BLaER1 (cell line): ENCODE measurements at regions not wholly inside any gene's neighbourhood (a gene's known extent, or its start where the extent isn't known, plus 50 kb on each side); places are given as distances from the start of the nearest gene placed in this dataset.

Source experiments
- H3K27ac ChIP-seq: shearing (Covaris generic); formaldehyde crosslinking; 2 replicates; pipeline ENCODE4 v1.8.1; 2022
- H3K27me3 ChIP-seq: shearing (Covaris generic); formaldehyde crosslinking; 2 replicates; pipeline ENCODE4 v1.8.1; 2022
- H3K36me3 ChIP-seq: shearing (Covaris generic); formaldehyde crosslinking; 2 replicates; pipeline ENCODE4 v1.8.1; 2022
- H3K4me1 ChIP-seq: shearing (Covaris generic); formaldehyde crosslinking; 2 replicates; pipeline ENCODE4 v1.8.1; 2022
- H3K4me2 ChIP-seq: shearing (Covaris generic); formaldehyde crosslinking; 2 replicates; pipeline ENCODE4 v1.8.1; 2022
- H3K4me3 ChIP-seq: shearing (Covaris generic); formaldehyde crosslinking; 2 replicates; pipeline ENCODE4 v1.8.1; 2022
- H3K9ac ChIP-seq: shearing (Covaris generic); formaldehyde crosslinking; 2 replicates; pipeline ENCODE4 v1.8.1; 2022
- H3K9me3 ChIP-seq: shearing (Covaris generic); formaldehyde crosslinking; 2 replicates; pipeline ENCODE4 v1.8.1; 2022
- H4K20me1 ChIP-seq: shearing (Covaris generic); formaldehyde crosslinking; 2 replicates; pipeline ENCODE4 v1.8.1; 2022
- Cebpa-rat ChIP-seq: shearing (Covaris generic); IDR thresholded peaks from 2 replicates; pipeline ENCODE4 v1.8.1; 2022

DNA sequence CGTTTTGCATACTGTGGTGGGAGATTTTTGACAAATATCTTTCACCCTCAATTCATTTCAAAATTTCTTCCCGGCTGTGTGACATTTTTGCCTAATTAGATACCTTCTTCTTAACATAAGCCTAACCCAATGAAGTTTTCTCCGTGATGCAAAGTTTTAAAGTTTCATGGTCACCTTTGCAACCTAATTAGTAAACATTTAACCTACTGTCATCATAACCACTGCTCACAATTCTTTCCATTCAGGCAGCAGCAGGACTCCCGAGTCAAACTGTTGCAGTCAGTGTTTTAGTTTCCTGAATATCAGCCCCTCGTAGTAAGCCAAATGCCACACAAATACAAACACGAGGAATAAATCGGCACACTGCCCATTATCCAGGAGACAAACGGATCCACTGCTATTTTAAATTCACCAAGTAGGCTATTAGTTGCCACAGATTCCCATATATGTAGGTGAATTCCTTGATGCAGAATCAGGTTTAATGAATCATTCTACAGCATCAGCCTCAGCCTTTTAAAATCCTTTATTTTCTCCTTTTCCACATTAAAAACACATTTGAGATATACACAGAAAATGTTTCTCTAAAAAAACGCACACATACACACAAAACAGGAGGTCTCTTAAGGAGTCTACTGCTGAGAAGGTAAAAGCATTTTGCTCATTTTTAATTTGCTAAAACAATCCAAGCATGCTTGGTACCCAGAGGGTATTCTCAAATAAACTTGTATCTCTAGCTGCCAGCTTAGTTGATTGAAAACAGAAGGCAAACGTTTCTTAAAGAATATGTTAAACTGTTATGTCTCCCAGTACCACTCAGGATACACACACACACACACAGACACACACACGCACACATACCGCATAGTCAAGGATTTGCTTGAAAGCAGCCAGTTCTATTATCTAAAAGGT, 106.5 kb upstream of the KCTD1 start:
- Histone ChIP-seq H3K27ac (no peak overlapping the region), H3K27me3 (peaks cover 75% of the 10 kb centered on the region), H4K20me1 (peaks cover 42% of the 10 kb centered on the region), H3K4me3 (no peak overlapping the region), H3K4me2 (no peak overlapping the region), H3K9me3 (no peaks in the 10 kb centered on the region), H3K9ac (no peak overlapping the region), H3K36me3 (no peaks in the 10 kb centered on the region), H3K4me1 (peaks cover 9% of the 10 kb centered on the region)
- no peak for TF ChIP-seq Cebpa-rat

DNA sequence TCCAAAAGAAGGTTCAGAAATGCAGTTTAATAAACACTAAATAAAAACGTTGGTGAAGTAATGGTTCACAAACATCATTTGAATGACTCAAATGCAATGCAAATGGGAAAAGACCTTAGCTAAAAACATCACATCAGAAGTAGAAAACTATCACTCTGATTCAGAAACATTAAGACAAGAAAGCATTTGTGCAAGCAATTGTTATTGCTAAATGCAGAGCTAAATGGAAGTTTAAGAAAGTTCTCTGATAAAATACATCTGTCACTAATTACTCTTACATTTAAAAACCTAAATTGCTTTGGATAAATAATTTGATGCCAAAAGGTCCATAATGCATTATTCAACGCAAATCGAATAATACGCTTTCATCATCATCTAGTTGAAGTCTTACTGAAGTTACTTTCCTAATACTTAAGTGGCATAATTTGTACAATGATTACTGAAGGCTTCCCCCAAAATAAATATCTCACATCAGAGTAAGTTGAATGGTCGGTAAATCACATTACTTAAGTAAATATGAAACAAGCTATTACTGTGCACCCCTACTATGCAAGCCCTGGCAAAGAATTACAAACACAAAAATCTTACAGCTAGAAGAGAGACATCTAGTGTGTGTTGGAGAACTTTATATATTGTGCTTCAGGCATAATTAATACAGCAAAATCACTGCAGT, 105.7 kb upstream of the KCTD1 start:
- Histone ChIP-seq H3K36me3 (no peaks in the 10 kb centered on the region), H3K9me3 (no peaks in the 10 kb centered on the region), H3K27ac (no peak overlapping the region), H4K20me1 (peaks cover 42% of the 10 kb centered on the region), H3K4me2 (no peak overlapping the region), H3K27me3 (peaks cover 67% of the 10 kb centered on the region), H3K4me3 (no peak overlapping the region), H3K4me1 (peaks cover 9% of the 10 kb centered on the region), H3K9ac (no peak overlapping the region)
- no peak for TF ChIP-seq Cebpa-rat

DNA sequence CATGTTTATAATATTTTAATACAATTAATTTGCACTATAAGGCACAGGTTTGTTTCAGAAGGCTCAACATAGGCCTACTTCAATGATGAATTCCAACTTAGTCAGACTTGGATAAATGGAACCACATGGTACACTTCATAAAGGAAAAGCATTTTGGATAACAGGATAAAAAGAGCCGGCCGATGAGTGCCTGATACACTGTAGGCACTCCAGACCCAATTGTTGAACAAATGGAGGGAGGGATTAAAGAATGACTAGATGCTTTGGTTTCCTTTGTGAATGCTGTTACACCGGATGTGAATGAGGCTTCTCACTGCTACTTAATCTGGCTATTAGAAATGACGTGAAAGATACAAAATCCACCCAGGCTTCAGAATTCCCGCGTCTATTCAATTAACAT, 104.1 kb upstream of the KCTD1 start:
- peaks cover 51% of the 10 kb centered on the region for H3K27me3 ChIP-seq
- no peak overlapping the region for H3K4me2 ChIP-seq
- H4K20me1 ChIP-seq, result peaks cover 31% of the 10 kb centered on the region
- no peak overlapping the region for H3K4me3 ChIP-seq
- H3K36me3 ChIP-seq, result no peaks in the 10 kb centered on the region
- H3K9ac ChIP-seq, result no peak overlapping the region
- no peaks in the 10 kb centered on the region for H3K9me3 ChIP-seq
- H3K4me1 ChIP-seq, result peaks cover 6% of the 10 kb centered on the region
- no peak overlapping the region for H3K27ac ChIP-seq
- TF ChIP-seq Cebpa-rat, result no peak

DNA sequence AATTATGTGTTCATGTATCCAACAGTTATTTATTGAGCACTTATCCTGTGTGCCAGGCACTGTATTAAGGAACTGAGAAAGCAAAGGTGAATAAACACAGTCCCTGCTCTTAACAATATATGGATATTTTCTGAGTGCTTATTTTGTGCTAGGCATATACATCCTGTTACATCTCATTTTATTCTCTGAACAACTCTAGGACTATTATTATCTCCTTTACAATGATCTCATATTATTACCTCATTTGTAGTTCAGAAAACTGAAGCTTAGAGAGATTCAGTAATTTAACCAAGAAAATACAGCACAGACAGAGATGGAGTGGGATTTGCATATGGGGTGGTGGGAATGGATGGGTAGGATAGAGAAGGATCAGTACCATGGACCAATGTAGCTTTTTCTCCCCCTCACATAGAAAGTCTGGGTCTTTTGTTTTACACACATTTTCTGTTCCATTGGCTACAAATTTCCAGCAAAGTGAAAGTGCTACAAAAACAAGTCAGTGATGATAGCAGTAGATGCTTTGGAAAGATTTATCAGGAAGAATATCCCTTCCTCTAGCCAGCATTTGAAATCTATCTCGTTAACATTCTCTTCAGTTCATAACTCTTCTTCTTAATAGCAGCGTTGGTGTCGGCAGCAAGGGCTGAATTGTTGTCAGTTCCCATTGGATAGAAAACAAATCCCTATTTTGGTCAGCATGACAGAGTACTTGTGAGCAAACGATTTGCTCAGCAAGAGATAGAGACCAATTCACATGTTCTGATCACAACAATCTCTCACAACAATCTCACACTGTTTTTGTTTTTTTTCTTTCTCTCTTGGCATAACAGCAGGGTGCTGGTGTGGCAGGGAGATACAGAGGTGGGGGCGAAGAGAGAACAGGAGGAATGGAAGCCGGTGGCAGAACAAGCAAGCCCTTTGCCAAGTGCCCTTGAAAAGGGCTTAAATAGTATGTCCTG, 102.2 kb upstream of the KCTD1 start:
- no peak overlapping the region for H3K4me2 ChIP-seq

DNA sequence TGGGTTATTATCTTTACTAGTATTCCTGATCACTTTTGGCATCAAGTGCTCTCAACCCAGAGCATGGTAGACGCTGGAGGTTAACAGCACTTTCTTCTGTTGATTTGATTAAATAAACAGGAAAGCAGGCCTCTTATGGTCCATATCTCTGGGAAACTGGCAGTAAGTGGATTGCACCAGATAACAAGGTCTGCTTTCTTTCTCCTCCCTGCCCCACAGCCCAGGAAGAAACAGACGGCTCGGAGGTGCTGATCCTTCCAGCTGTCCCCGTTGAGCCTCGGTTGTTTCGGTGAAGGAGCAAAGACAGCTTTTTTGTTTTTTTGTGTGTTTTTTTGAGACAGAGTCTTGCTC, 100.8 kb upstream of the KCTD1 start:
- Histone ChIP-seq H3K27ac (no peak overlapping the region), H3K4me3 (no peak overlapping the region), H3K4me1 (no peaks in the 10 kb centered on the region), H4K20me1 (peaks cover 10% of the 10 kb centered on the region; the same call in 1 of the 2 replicates), H3K27me3 (peaks cover 18% of the 10 kb centered on the region), H3K9ac (no peak overlapping the region), H3K4me2 (no peak overlapping the region), H3K36me3 (no peaks in the 10 kb centered on the region), H3K9me3 (no peaks in the 10 kb centered on the region)
- TF ChIP-seq Cebpa-rat, result no peak

More for the DNA sequence above, 102.2 kb upstream of the KCTD1 start:
- Histone ChIP-seq H3K9me3 (no peaks in the 10 kb centered on the region), H3K27ac (no peak overlapping the region), H3K27me3 (peaks cover 32% of the 10 kb centered on the region), H3K9ac (no peak overlapping the region), H3K36me3 (no peaks in the 10 kb centered on the region), H4K20me1 (peaks cover 23% of the 10 kb centered on the region), H3K4me1 (no peaks in the 10 kb centered on the region), H3K4me3 (no peak overlapping the region)
- TF ChIP-seq Cebpa-rat, result no peak

DNA sequence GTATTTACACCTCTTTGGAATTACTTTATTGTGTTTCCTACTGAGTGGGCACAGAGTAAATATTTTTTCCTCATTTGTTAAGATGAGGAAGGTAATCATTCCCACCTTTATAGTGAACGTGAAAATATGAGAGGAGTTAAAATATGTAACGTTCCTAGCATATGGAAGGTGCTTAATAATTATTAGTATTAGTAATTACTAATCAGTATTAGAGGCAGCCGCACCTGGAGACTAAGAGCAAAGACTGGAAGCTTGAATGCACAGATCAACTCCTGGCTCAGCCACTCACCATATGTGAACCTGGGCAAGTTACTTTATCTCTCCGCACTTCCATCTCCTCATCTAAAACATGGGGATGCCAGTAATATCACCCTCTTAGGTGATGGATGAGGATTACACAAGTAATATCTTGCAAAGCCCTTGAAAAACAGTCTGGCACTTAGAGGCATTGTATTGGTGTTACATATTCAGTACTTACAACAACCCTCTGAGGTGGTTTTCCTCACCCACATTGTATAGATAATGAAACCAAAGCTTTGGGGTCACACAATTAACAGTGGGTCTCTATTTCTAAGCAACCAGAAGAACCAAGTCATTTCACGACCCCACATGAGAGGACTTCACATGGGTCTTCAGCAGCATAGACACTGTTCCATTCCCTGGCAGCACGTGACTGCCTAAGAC, 100.3 kb upstream of the KCTD1 start:
- H3K27me3 ChIP-seq, result peaks cover 13% of the 10 kb centered on the region
- no peaks in the 10 kb centered on the region for H3K9me3 ChIP-seq
- H3K4me3 ChIP-seq, result no peak overlapping the region
- TF ChIP-seq Cebpa-rat, result no peak
- no peak overlapping the region for H3K4me2 ChIP-seq
- no peaks in the 10 kb centered on the region for H3K4me1 ChIP-seq
- no peak overlapping the region for H3K27ac ChIP-seq
- peaks cover 10% of the 10 kb centered on the region; the same call in 1 of the 2 replicates for H4K20me1 ChIP-seq
- no peak overlapping the region for H3K9ac ChIP-seq
- H3K36me3 ChIP-seq, result no peaks in the 10 kb centered on the region

DNA sequence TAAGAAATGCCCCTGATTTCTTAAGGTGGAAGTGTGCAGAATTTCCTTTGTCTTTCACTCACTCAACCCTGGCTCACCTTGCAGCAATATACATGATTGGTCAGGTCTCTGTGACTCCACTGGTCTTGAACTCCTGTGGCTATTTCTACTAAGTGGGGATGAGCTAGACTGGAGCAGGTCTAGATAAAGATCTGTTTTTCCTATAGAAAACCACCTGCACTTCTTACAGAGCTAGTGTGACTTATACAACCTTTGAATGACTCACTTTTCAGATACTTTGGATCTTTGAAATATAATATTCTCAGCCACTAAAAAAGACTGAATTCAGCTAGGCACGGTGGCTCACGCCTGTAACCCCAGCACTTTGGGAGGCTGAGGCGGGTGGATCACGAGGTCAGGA, 98.5 kb upstream of the KCTD1 start:
- TF ChIP-seq Cebpa-rat, result no peak
- H3K4me2 ChIP-seq, result no peak overlapping the region
- no peaks in the 10 kb centered on the region for H3K36me3 ChIP-seq
- no peaks in the 10 kb centered on the region for H3K4me1 ChIP-seq
- H3K27me3 ChIP-seq, result no peaks in the 10 kb centered on the region
- H3K9ac ChIP-seq, result no peak overlapping the region
- H3K27ac ChIP-seq, result no peak overlapping the region
- no peaks in the 10 kb centered on the region for H3K9me3 ChIP-seq
- H3K4me3 ChIP-seq, result no peak overlapping the region
- H4K20me1 ChIP-seq, result no peaks in the 10 kb centered on the region

DNA sequence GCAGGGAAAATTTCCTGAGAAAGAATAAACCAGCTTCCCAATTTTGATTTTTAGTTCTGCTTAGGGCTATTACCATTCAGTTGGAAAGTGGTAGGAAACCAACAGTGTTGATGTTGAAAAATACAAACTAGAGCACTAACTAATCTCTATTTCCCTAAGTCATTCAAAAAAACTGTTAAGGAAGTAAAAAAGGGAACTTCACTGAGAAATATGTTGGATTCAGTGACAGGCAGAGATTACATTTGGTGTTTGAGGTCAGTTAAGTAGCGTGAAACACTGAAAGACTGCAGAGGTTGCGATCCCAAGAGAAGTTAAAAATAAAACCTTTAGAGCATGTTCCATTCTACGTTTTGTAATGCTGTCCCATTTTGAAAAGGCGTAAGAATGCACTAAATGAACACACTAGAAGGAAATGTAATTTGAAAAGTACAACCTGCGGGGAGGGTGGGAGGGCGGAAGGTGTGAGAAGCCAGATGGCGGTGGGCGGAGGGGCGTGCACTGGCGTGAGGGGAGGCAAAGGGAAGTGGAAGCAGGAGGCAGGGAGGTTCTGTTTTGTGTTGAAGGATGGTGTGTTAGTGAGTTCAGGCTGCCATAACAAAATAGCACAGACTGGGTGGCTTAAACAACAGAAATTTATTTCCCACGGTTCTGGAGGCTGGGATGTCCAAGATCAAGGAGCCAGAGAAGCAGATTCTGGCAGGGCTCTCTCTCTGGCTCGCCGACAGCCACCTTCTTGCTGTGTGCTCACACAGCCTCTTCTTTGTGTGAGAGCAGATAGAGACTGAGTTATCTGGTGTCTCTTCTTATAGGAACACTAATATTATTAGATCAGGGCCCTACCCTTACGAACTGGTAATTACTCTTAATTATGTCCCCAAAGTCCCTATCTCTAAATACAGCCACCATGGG, 94.3 kb upstream of the KCTD1 start:
- no peaks in the 10 kb centered on the region for H4K20me1 ChIP-seq
- no peaks in the 10 kb centered on the region for H3K36me3 ChIP-seq
- no peak overlapping the region for H3K9ac ChIP-seq
- H3K9me3 ChIP-seq, result no peaks in the 10 kb centered on the region
- no peak overlapping the region for H3K4me2 ChIP-seq
- H3K4me3 ChIP-seq, result no peak overlapping the region
- H3K27ac ChIP-seq, result no peak overlapping the region
- TF ChIP-seq Cebpa-rat, result no peak
- H3K27me3 ChIP-seq, result no peaks in the 10 kb centered on the region
- no peaks in the 10 kb centered on the region for H3K4me1 ChIP-seq
